A673 (cell line): ENCODE measurements at regions not wholly inside any gene's neighbourhood (a gene's known extent, or its start where the extent isn't known, plus 50 kb on each side); places are given as distances from the start of the nearest gene placed in this dataset.

Experiments used
- EZH2 ChIP-seq: fragments of 200-600 bp; sonication (generic); IDR thresholded peaks from 2 replicates; pipeline ENCODE4 v1.6.1; 2017; ENCODE audit warnings: borderline replicate concordance, low read depth, mild to moderate bottlenecking, mixed read lengths, antibody characterized with exemption, low read length; ENCODE audit not compliant: poor library complexity, severe bottlenecking
- TF ChIP-seq, protein P1 (sequence below): fragments of 300-800, 200-600 bp; sonication (generic); conservative IDR thresholded peaks from 2 replicates; pipeline ENCODE4 v1.5.1; 2017; ENCODE audit warnings: low read depth, mild to moderate bottlenecking, antibody characterized with exemption, low read length, moderate library complexity, mixed read lengths

DNA sequence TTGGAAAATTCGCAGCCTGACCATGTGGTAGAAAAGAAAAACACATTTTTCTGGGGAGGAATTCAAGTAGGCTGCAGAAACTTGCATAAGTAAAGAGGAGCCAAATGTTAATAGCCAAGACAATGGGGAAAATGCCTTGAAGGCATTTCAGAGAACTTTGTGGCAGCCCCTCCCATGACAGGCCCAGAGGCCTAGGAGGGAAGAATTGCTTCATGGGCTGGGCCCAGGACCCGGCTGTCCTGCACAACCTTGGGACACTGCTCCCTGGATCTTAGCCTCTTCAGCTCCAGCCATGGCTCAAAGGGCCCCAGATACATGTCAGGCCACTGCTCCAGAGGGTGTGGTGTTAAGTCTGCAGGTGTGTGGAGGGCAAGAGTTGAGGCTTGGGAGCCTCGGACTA lies 158.6 kb downstream of the OSTF1 start:
- TF ChIP-seq, protein P1, sequence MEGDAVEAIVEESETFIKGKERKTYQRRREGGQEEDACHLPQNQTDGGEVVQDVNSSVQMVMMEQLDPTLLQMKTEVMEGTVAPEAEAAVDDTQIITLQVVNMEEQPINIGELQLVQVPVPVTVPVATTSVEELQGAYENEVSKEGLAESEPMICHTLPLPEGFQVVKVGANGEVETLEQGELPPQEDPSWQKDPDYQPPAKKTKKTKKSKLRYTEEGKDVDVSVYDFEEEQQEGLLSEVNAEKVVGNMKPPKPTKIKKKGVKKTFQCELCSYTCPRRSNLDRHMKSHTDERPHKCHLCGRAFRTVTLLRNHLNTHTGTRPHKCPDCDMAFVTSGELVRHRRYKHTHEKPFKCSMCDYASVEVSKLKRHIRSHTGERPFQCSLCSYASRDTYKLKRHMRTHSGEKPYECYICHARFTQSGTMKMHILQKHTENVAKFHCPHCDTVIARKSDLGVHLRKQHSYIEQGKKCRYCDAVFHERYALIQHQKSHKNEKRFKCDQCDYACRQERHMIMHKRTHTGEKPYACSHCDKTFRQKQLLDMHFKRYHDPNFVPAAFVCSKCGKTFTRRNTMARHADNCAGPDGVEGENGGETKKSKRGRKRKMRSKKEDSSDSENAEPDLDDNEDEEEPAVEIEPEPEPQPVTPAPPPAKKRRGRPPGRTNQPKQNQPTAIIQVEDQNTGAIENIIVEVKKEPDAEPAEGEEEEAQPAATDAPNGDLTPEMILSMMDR, result no peak
- no peak for TF ChIP-seq EZH2
